Type B pancreatic cell (in vitro differentiated cells): ENCODE measurements at regions not wholly inside any gene's neighbourhood (a gene's known extent, or its start where the extent isn't known, plus 50 kb on each side); places are given as distances from the start of the nearest gene placed in this dataset.
A peak's percentile ranks its signal among the peaks of the same experiment; 100 is the strongest.
"Not testable (repeated sequence)": the region's sequence is repeated elsewhere in the genome, so short reads cannot be mapped to it uniquely, and the experiment has no call there.

Source experiments
- DNase-seq: peaks from one replicate; pipeline ENCODE4 v3.0.0; 2021; ENCODE audit warnings: mixed read lengths; ENCODE audit not compliant: unreplicated experiment; ENCODE audit errors: extremely low spot score
- H3K27ac Mint-ChIP-seq: 2 replicates; pipeline ENCODE4 v1.8.0; 2021; ENCODE audit warnings: mild to moderate bottlenecking, mixed read lengths
- H3K27me3 Mint-ChIP-seq: 2 replicates; pipeline ENCODE4 v1.8.0; 2021; ENCODE audit warnings: mixed read lengths
- H3K36me3 Mint-ChIP-seq: 2 replicates; pipeline ENCODE4 v1.8.0; 2021; ENCODE audit warnings: mixed read lengths
- H3K4me1 Mint-ChIP-seq: one replicate; pipeline ENCODE4 v1.8.0; 2021; ENCODE audit warnings: mixed read lengths; ENCODE audit not compliant: unreplicated experiment
- H3K4me3 Mint-ChIP-seq: 2 replicates; pipeline ENCODE4 v1.8.0; 2021; ENCODE audit warnings: mild to moderate bottlenecking, mixed read lengths
- H3K9me3 Mint-ChIP-seq: 2 replicates; pipeline ENCODE4 v1.8.0; 2021; ENCODE audit warnings: mixed read lengths
- TF ChIP-seq, protein P1 (sequence below): fragments of 200-600 bp; sonication (generic); conservative IDR thresholded peaks from 2 replicates; pipeline ENCODE4 v1.5.0; 2021; ENCODE audit warnings: antibody characterized with exemption, mild to moderate bottlenecking

DNA sequence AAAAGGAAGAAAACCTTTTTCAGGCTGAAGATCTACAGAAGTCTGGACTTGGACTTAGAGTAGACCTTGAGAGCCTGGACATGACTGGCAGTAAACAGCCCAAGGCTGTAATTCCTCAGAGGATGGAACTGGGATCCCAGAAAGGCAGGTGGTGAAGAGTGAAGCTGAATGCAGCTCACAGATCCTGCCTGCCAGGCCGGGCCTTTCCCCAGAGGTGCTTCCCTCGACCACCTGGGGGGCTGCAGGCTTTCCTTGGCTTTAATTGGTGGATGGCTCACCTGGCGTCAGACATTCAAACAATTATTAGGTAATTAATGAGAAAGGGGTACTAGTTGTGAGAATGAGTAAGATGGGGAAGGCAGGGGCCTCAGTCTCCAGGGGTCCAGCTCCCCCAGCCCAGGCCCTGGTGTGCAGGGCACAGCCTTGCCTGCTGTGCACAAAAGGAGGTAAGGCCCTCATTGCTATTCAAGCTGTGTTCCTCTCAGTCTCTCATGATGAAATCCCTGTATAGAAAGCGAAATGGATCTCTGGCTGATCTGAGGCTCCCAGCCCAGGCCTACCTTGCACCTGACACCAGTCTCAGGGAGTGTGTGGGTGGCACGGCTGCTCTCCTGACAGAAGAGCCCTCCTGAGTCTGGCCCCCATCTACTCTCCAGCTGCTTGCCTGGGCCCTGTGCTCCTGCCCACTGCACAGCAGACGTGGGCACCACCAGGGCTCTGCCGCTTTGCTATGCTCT, 63.0 kb upstream of the TCL1A start:
- Mint-ChIP-seq H3K4me3 (no peak overlapping the region), H3K27me3 (peaks cover 21% of the 10 kb centered on the region), H3K9me3 (no peaks in the 10 kb centered on the region), H3K27ac (no peak overlapping the region), H3K36me3 (no peaks in the 10 kb centered on the region), H3K4me1 (no peaks in the 10 kb centered on the region)
- DNase-seq, result no peak
- TF ChIP-seq, protein P1, sequence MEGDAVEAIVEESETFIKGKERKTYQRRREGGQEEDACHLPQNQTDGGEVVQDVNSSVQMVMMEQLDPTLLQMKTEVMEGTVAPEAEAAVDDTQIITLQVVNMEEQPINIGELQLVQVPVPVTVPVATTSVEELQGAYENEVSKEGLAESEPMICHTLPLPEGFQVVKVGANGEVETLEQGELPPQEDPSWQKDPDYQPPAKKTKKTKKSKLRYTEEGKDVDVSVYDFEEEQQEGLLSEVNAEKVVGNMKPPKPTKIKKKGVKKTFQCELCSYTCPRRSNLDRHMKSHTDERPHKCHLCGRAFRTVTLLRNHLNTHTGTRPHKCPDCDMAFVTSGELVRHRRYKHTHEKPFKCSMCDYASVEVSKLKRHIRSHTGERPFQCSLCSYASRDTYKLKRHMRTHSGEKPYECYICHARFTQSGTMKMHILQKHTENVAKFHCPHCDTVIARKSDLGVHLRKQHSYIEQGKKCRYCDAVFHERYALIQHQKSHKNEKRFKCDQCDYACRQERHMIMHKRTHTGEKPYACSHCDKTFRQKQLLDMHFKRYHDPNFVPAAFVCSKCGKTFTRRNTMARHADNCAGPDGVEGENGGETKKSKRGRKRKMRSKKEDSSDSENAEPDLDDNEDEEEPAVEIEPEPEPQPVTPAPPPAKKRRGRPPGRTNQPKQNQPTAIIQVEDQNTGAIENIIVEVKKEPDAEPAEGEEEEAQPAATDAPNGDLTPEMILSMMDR, result no peak

DNA sequence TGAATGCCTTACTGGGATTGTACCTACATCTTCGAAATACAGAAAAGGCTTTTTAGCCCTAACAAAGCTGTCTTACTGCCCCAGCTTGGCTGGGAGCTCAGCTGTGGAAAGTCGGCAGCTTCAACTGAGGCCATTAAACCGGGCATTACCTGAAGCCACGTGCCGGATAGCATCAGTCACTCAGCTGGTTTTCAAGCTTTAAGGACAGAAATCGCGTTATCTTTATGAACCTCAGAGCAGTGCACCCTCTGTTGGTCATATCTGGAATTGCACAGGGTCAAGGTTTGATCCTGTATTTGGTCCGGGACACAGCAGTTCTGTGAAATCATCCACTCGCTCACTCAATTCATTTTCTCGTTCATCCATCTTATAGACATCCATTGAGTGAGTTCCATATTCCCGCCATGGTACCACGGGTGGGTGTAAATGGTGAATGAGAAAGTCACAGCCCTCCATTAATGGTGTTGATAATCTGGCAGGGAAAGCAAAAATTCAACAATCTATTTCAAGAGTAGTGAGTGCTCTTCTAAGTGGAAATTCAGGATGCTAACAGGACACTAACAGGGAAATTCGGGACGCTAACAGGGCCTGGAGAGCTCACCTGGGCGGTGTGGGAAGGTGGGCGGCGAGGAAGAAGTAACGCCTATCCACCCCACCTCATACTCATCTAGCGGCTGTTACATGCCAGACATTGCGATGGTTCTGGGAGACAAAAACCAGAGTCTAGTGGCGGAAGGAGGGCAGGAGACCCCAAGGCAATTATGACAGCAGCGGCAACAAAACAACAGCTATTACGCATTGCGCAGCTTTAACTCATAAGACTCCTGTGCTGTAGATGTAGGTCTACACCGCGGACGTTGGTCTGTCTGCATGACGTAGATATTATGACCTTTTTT, 60.6 kb upstream of the TCL1A start:
- H3K4me3 Mint-ChIP-seq, result no peak overlapping the region
- H3K27me3 Mint-ChIP-seq, result peaks cover 31% of the 10 kb centered on the region
- no peak for DNase-seq
- TF ChIP-seq, protein P1, result peak; percentile 95
- H3K27ac Mint-ChIP-seq, result no peak overlapping the region
- no peaks in the 10 kb centered on the region for H3K36me3 Mint-ChIP-seq
- peaks cover 10% of the 10 kb centered on the region for H3K4me1 Mint-ChIP-seq
- H3K9me3 Mint-ChIP-seq, result no peaks in the 10 kb centered on the region

DNA sequence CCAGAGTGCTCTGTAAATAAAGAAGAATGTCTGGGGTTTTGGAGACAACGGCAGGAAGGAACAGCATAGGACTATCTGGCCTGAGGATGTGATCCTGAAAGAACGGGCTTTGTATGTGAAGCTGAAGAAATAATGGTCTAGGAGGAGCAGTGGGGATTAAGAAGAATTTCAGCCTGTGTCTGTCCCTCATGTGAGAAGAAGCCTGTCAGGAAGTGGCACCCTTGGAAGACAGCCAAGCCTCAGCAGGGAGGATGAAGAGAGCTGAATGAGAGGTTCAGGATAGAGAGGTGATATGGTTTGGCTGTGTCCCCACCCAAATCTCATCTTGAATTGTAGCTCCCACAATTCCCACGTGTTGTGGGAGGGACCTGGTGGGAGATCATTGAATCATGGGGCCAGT, 56.9 kb upstream of the TCL1A start:
- H3K4me1 Mint-ChIP-seq, result peaks cover 15% of the 10 kb centered on the region
- H3K27me3 Mint-ChIP-seq, result peaks cover 40% of the 10 kb centered on the region
- no peak overlapping the region for H3K27ac Mint-ChIP-seq
- no peak for DNase-seq
- H3K4me3 Mint-ChIP-seq, result no peak overlapping the region
- TF ChIP-seq, protein P1, result no peak
- H3K9me3 Mint-ChIP-seq, result no peaks in the 10 kb centered on the region
- no peaks in the 10 kb centered on the region for H3K36me3 Mint-ChIP-seq

DNA sequence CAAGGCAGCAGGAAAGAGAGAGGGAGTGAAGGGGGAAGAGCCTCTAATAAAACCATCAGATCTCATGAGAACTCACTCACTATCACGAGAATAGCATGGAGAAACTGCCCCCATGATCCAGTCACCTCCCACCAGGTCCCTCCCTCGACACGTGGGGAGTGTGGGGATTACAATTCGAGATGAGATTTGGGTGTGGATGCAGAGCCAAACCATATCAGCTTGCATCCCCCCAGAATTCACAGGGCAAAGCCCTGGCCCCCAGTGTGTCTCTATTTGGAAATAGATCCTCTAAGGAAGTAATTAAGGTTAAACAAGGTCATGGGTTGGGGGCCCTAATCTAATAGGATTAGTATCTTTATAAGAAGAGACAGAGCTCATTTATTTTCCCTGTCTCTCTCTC, 56.1 kb upstream of the TCL1A start:
- no peaks in the 10 kb centered on the region for H3K36me3 Mint-ChIP-seq
- H3K27me3 Mint-ChIP-seq, result peaks cover 45% of the 10 kb centered on the region
- no peak overlapping the region for H3K27ac Mint-ChIP-seq
- H3K4me1 Mint-ChIP-seq, result peaks cover 15% of the 10 kb centered on the region
- TF ChIP-seq, protein P1, result no peak
- H3K4me3 Mint-ChIP-seq, result no peak overlapping the region
- no peak for DNase-seq
- no peaks in the 10 kb centered on the region for H3K9me3 Mint-ChIP-seq

DNA sequence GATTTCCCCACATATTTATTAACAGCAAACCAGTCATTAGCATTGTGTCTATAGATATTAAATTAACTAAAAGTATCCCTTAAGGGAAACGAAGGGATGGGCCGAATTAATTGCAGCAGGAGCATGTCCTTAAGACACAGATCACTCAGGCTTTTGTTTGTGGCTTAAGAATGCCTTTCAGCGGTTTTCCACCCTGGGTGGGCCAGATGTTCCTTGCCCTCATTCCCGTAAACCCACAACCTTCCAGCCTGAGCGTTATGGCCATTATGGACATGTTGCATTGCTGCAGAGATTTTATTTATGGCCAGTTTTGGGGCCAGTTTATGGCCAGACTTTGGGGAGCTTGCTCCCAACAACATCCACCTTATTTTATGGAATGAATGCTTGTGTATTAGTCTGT, 55.5 kb upstream of the TCL1A start:
- not testable (repeated sequence) for H3K4me3 Mint-ChIP-seq, H3K9me3 Mint-ChIP-seq, DNase-seq, H3K27ac Mint-ChIP-seq, H3K36me3 Mint-ChIP-seq
- Mint-ChIP-seq H3K4me1 (peaks cover 15% of the 10 kb centered on the region), H3K27me3 (peaks cover 42% of the 10 kb centered on the region)

DNA sequence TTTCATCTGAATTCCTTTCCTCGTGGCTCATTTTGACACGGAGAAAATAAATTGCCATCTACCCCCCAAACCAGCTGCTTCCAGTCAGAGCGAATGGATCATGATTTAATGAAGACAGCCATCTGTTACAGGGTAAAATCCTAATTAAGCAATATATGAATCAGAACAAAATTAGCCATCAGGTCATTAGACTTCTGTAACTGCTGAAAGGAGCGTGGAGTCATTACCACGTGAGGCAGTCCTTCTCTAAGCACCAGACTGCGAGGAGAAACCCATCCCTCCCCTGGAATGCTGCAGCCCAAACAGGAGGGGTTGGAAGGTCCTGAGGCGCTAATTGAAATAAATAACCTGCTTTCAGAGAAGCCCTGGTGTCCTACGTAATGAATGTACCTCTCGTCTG, 51.1 kb upstream of the TCL1A start:
- DNase-seq, result no peak
- peaks cover 34% of the 10 kb centered on the region for H3K27me3 Mint-ChIP-seq
- H3K36me3 Mint-ChIP-seq, result no peaks in the 10 kb centered on the region
- no peak overlapping the region for H3K4me3 Mint-ChIP-seq
- TF ChIP-seq, protein P1, result no peak
- H3K9me3 Mint-ChIP-seq, result no peaks in the 10 kb centered on the region
- peaks cover 13% of the 10 kb centered on the region for H3K4me1 Mint-ChIP-seq
- H3K27ac Mint-ChIP-seq, result peak overlapping the region; percentile 43
